T-helper 1 cell treated with Interleukin-12 subunit alpha and Interleukin-12 subunit beta and Interleukin-4 antibody, amounts not matched to agents 30 ng/mL and 1 ng/mL, for 36 hours (primary cell): ENCODE measurements at regions not wholly inside any gene's neighbourhood (a gene's known extent, or its start where the extent isn't known, plus 50 kb on each side); places are given as distances from the start of the nearest gene placed in this dataset.

Experiments
- intact Hi-C: fragments of 100-400 bp; cut with micrococcal nuclease; formaldehyde crosslinking; loops from one replicate; pipeline ENCODE4 v1.15.1; 2024

DNA sequence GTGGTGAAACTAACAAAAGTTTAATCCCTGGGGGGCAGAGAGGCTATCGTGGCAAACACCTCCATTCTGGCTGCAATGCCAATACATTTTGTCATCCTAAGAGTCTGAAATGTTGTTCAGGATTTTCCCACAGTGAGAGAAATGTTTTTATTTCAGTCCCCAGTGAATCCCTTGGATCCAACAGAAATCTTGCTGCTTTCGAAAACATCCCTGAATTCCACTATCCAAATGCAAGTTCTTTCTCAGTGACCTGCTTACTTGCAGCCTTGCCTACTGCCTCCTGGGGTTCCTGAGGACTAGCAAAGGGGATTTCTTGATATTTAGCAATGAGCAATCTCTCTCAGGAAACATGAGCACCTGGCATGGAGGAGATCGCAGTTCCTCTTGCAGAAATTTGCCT is 202.1 kb upstream of the IRX3 start:
- intact Hi-C loops: no loop called here

DNA sequence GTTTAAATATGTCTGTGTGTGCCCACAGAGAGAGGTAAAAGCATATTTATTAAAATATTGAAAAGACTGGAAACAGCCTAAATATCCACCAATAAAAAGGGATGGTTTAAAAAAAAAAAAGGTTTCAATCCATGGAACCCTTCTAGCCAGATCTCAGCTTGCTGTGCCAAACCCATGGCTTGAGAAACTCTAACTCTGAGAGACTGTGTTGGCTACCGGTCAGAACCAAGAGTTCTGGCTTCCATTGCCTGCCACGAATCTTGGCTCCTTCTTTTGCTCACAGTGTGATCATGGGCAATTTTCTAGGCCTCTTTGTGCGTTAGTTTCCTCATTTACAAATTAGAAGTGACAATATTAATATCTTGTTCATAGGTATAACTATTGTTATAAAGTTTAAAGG is 201.3 kb upstream of the IRX3 start:
- intact Hi-C loops: no loop called here

DNA sequence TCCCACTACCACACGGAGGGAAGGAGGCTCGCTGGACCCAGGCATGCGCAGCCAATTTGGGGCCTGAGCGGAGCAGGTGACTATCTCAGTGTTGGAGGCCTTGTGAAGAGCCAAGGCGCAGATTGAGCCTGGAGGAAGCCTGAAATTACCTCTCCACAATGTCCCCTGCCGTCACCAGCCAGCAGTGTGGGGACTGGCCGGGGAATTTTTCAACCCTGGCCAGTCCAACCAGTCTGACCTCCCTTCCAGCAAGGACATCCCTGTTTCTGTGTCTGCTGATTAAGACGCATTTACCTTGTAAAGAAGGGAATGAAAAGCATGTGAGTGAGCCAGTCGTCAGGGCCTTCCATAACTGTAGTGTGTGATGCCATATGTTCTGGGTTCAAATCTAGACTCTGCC is 198.1 kb upstream of the IRX3 start:
- intact Hi-C loops: no loop called here

DNA sequence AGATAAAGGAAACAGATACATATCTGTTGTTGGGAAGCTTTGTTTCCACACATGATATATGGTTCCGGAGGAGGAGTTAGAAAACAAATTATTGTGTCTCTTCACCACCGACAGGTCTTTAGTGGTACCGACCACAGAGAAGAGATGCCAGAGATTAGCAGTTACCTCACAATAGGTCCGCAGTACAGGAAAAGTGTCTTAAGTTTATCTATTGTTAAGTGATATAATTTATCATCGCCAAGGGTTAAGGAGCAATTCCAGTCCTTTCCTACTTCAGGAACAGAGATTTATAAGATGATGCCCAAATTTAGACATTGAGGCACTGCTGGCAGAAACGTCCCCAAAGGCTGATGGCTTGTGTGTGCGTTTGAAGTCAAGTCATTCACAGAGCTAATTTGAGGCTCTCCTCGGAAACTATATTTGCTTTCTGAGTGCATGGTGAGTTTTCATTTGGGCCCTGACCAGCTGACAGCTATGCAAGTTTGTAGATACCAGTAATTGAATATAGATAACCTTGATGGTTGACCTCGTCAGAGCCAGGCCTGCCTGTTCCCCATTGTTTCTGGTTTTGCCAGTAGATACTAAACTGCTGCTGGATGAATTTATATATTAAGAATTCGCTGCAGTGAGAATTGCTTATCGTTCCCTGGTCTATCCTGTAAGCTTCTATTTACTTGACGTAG is 196.4 kb upstream of the IRX3 start:
- intact Hi-C loops: no loop called here

DNA sequence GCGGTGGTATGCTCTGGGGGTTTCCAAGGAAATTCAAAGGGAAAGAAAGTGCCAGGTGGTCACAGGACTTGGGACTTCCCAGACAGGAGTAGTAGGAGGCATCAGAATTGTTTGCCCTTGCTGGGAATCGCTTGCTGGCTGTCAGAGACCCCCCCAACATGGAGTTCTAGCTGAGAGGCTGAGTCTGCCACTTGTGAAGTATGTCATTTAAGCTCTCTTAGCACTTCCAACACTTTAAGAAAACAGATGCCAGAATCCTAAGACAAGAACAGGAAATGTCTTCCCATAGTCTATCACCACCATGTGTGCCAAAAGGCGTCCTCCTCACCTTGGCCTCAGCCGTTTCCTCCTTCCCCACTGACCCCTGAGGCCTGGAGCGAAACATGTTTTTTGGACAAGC is 193.8 kb upstream of the IRX3 start:
- intact Hi-C loops: no loop called here

DNA sequence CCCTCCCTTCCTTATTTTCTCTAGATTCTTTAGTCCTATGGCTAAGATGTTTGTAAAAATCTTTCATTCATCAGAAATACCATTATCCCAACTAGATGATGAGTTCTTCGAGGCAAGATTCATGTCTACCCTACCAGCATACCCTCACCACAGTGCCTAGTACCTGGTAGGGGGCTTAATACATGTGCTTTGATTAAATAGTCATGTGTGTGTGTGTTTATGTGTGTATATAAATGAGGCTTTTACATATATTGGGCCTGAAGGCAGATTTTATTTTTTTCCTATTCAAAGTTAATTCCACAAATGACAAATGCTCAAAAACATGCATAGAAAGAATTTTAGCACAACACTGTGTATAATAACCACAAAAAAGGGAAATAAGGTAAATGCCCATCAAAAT is 193.0 kb upstream of the IRX3 start:
- intact Hi-C loops: no loop called here

DNA sequence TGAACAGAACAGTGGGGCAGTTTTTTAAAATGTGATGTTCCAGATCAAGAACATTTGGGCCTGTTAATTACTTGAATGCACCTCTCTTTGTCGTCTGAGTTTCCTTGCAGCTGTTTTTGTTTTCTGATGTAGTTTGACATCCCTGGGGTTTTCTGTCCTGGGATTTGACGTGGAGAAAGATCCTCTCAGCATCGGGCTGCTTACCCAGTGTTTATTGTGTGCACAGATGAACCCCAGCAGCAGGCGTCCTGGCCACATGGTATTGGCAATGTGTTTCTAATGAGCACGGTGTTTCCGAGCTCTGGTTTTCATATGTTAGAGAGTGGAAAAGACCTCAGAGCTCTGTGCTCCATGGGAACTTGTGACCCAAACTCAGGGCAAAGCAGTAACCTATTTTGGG is 191.1 kb upstream of the IRX3 start:
- intact Hi-C loops: no loop called here

DNA sequence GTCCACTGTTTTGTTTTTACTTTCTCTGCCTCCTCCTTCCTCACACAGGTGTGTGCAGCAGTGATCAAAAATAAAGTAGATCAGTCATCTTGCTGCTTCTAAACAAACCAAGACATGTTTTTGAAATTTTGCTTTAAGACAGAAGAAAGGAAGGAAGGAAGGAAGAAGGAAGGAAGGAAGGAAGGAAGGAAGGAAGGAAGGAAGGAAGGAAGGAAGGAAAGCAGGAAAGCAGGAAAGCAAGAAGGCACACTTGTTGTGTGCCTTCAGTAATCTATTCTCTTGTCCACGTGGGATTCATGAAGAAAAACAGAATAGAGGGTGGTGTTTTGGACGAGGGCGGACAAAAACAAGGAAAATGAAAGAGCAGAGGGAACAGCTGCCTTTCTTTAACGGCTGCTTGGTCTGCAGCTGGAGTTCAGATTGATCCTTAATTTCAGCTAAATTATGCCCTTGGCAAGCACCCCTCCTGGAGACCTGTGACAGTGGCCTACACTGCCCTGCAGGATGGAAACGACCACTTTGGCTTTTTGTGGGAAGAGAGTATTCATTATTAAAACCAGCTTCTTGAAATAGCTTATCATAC is 188.5 kb upstream of the IRX3 start:
- intact Hi-C loops: no loop called here

DNA sequence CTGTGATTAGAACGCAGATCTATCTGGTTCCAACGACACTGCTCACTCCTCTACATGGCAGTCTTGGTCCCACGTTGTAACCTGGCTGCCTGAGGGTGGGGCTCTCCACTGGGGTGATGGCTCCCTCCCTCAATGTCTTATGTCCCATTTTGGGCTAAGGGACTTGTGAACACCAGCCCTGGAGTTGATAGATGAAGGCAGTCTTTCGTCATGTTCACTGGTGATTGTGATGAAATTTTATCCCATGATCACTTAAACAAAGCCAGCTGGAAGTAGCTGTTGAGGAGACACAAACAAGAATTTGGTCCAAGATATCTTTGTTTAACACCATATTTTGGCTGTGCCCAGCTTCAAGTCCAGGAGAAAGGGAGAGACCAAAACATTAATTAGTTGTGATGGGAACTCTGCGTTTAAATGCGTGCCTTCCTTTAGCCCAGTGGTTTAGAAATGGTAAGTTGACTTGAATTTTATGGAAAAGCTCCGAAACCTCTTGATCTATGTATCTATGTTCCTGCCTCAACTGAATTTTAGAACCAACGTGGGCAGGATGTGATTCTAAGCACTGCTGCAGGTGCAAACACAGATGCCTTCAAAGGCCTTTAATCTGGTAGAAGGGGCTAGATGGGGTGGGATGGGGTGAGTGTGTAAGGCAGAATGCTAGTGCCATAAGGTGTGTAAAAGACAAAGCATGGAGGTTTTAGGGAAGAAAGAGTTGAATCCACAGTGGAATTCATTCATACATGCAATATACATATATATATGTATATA is 186.8 kb upstream of the IRX3 start:
- intact Hi-C loops: no loop called here

DNA sequence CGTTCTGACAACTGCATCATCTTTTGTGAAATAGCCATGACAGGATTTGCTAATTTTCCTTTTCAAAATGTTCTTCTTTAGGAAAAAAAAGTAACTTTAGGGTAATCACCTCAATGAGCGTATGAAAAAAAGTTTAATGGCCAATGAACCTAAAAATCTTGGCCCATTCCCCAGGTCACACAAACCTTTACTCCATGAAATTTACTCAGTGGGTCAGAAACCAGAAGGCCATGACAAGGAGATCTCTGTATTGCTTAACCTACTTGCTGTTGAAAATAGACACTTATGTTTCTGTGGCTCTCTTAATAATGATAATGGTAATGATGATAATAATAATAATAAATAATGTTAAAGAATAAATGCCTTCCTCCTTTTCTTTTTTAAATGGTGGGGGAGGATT is 180.8 kb upstream of the IRX3 start:
- intact Hi-C loops: no loop called here

DNA sequence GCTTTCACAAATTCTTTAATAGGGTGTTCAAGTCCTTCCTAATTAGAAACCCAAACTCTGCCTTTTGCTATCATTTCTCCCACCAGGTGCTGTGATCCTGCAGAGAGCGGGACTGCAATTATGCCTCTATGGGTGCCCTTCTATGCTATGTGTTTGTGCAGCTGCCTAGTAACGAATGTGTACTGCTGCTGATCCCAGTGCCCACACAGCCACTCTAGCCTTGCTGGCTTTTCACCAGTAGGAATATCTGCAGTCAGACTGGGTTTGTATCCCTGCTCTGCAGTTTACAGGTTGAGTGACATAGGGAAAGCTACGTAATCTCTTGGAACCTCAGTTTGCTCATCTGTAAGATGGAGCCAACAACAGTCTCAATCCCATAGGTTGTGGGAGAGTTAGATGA is 179.6 kb upstream of the IRX3 start:
- intact Hi-C loops: no loop called here

DNA sequence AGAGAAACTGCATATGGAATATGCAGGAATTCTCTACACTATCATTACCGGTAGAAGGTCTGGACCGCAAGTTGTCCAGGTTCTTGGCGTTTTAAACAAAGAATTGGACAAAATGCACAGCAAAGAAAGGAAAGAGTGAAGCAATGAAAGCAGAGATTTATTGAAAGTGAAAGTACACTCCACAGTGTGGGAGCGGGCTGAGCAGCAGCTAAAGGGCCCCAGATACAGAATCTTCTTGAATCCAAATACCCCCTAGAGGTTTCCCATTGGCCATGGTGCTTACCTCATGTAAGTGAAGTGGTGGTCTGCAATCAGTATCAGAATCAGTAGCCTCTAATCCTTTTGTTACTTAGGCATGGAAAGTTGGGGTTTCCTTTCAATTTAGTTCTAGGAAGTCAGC is 178.5 kb upstream of the IRX3 start:
- intact Hi-C loops: no loop called here

DNA sequence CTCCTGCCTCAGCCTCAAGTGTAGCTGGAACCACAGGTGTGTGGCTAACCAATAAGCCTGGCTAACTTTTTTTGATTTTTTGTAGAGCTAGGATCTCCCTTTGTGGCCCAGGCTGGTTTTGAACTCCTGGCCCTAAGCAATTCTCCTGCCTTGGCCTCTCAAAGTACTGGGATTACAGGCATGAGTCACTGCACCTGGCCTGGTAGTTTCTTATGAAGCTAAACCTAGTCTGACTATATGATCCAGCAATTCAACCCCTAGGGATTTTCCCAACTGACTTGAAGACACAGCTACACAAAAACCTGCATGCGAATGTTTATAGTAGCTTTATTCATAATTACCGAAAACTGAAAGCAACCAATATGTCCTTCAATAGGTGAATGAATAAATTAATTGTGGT is 176.2 kb upstream of the IRX3 start:
- intact Hi-C loops: no loop called here

DNA sequence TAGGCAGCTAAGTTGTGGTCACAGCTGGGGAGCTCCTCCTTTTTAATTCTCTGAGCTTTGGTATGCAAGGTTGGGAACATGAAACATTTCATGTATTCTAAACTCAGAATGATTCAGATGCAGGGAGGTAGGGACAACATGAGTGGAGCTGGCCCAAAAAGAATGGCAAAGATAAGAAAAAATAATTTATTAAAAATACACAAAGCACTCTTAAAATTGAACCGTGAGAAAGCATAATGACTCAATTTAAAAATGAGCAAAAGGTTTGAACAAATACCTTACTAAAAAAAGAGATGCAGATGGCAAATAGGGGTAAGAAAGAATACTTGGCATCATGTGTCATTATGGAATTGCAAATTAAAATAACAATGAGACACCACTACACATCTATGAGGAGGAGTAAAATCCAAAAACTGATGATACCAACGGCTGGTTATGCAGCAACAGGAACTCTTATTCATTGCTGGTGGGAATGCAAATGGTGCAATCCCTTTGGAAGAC is 175.6 kb upstream of the IRX3 start:
- intact Hi-C loops: no loop called here

DNA sequence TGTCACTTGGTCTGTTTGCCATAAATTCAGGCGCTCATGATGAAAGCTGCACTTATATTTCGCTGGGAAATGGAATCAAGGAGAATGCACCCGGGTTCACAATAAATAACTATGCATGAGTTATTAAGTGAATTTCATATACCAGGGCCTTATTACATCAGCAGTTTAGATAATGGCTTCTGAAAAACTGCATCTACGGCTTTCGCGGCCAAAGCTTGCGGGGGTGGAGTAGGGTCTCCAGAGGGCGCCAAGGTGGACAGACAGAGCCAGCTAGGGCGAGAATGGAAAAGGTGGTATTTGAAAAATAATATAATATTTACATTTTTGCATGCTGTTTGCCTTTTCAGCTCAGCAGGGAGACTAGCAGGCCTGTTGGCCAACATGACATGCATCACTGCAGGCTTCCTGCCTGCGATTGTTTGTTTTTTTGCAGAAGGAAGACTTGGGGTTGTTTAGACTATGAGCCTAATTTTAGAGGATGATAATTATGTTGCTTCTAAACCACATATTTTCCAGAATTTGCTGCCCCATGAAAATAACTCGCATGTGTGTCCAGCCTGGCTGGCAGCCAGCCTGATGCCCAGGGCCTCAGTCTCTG is 173.8 kb upstream of the IRX3 start:
- intact Hi-C loops: no loop called here

DNA sequence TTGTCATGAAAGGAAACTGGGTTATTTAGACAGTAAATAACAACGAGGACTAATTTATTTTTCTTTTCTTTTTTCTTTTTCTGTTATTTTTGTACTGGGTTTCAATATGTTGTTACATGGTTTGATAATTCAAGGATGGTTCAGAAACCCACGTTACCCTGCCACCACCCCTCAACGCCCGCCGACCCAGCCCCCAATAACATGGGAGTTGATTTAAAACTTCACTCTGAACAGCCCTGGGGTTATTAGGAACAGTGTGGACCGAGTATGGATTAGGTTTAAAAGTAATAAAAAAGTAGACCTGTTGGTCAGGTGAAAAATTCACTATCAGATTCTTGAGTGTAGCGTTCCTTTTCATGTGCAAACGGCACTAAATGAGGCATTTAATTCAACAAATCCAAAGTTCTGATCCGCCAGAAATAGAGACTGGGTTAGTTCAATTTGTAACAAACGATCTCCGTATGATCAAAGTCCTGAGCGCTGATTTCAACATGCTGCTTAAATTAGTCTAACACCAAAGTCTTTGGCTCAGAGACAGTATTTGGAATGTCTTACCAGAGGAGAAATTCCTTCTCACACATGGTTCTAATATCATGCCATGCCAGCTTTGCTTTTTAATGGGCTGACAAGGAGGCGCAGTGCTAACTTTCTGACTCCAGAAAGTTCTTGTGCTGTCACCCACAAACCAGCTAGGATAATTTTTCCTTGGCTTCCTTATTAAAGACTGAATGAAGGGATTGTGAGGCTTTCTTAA is 173.1 kb upstream of the IRX3 start:
- intact Hi-C loops: no loop called here

DNA sequence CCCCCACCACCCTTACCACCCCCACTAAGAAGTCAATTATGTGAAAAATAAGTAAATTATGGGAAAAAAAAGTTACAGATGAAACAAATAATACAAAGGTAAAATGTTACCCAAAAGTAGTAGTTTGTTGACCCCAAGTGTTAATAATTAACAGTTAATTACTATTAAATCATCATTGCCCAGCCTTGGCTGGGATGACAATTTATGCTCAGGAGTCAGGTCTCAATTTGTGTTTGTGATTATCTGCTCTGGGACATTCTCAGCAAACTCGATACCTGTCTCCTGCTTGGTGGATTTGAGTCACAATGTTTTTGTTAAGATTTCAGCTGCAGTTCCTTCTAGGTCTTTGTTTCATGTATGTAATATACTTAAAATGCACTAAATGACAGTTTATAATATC is 172.3 kb upstream of the IRX3 start:
- intact Hi-C loops: no loop called here

DNA sequence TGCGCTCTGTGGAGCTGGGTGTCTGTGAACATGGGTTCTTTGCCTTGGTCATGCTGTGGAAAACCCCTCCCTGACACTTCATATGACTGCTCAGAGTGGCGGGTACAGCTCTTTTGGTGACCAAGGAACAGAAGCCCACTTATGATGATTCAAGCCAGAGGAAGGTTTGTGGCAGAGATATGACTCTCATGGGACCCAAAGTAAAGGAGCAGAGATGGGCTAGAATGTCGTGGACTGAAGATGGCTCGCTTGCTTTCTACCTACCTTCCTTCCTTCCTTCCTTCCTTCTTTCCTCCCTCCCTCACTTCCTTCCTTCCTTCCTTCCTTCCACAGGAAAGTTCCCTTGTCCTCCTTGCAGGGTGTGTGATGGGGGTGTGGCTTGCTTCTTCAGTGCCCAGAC is 169.7 kb upstream of the IRX3 start:
- intact Hi-C loops: no loop called here

DNA sequence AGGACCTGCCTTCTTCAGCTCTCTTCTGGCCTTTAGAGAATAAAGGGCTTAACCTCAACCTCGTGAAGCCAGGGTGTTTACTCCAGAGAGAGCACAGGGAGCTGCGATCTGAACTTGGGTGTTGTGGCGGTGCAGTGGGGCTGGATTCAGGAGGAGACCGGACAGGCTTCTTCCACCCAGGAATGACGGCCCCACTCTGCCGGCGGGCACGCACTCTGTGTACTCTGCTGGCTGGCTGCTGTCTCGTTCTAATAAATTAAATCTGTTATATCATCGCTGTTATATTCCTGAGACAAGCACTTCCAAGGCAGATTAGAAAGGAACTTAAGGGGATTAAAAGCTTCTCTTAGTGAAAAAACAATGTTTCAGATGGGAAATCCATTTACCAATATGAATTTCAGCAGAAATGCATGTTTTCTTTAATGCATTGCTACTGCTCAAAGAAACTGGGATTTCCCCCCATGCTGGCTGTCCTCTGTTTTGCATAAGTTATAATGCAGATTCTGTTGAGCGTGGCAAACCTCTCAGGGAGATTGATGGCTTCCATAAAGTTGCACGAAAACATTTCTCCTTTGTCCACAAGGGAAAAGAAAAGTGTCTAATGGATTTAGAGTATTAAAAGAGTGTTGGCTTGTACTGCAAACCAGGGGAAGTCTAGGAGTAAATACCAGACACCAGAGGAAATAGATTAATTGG is 168.6 kb upstream of the IRX3 start:
- intact Hi-C loops: no loop called here

DNA sequence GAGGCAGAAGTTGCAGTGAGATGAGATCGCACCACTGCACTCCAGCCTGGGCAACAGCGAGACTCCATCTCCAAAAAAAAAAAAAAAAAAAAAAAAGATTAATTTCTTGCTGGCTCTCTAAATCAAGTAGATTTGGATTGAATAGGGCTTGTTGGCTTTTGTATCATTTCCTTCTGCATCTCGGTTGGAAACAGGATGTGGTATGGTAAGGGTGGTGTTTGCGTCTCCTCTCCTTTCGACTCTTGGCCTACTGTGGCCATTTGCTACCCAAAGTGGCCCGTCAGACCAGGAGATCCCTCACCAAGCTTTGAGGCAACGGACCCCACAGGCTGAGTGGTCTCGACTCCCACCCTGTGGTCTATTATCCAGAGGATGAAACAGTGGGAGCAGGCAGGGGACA is 168.0 kb upstream of the IRX3 start:
- intact Hi-C loops: no loop called here

DNA sequence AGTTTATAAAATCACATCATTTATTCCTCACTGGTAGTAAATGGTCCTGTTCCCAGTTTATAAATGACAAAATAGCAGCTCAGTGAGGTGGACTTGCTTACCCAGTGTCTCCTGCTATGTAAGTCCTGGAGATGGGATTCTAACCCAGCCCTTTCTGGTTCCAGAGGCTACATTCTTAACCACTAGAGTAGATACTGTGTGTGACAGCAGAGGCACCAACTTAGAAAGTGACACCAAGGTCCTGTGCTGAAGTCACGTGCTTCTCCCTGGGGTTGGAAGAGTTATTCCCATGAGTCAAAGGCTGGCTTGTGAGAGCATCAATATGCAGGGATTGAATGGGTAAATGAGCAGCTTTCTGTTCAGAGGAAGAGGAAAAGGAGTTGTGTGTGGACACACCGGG is 167.3 kb upstream of the IRX3 start:
- intact Hi-C loops: no loop called here
